Stimulated activated CD8-positive, alpha-beta memory T cell treated with anti-CD3 and anti-CD28 coated beads, Interleukin-12 subunit alpha, Interleukin-12 subunit beta, amount 100 ng/mL, for 24 hours (primary cell): ENCODE measurements at regions not wholly inside any gene's neighbourhood (a gene's known extent, or its start where the extent isn't known, plus 50 kb on each side); places are given as distances from the start of the nearest gene placed in this dataset.

ENCODE experiments used
- DNase-seq: peaks from one replicate; pipeline ENCODE4 v3.0.0-alpha.2; 2020; ENCODE audit errors: extremely low read depth

GRCh38 chr22:48715511-48715910, 1112.2 kb downstream of the BRD1 start:
- DNase-seq = no peak

GRCh38 chr22:48714231-48714630, 1113.4 kb downstream of the BRD1 start:
- no peak for DNase-seq

- DNase-seq = no peak
Observed at GRCh38 chr22:48713272-48714205, 1114.1 kb downstream of the BRD1 start.

GRCh38 chr22:48712558-48713271, 1115.0 kb downstream of the BRD1 start:
- no peak for DNase-seq

- DNase-seq = no peak
Observed at GRCh38 chr22:48711669-48712068, 1116.0 kb downstream of the BRD1 start.

- DNase-seq = no peak
Observed at GRCh38 chr22:48711031-48711431, 1116.6 kb downstream of the BRD1 start.

- DNase-seq = no peak
Observed at GRCh38 chr22:48710410-48710809, 1117.3 kb downstream of the BRD1 start.

- no peak for DNase-seq
Observed at GRCh38 chr22:48709976-48710375, 1117.7 kb downstream of the BRD1 start.

GRCh38 chr22:48709453-48709852, 1118.2 kb downstream of the BRD1 start:
- no peak for DNase-seq

- no peak for DNase-seq
Observed at GRCh38 chr22:48708558-48709245, 1119.0 kb downstream of the BRD1 start.

- no peak for DNase-seq
Observed at GRCh38 chr22:48707763-48708557, 1119.7 kb downstream of the BRD1 start.

- no peak for DNase-seq
Observed at GRCh38 chr22:48706934-48707762, 1120.5 kb downstream of the BRD1 start.

GRCh38 chr22:48705917-48706605, 1121.6 kb downstream of the BRD1 start:
- no peak for DNase-seq

GRCh38 chr22:48705159-48705916, 1122.3 kb downstream of the BRD1 start:
- DNase-seq = no peak

GRCh38 chr22:48704335-48704734, 1123.3 kb downstream of the BRD1 start:
- DNase-seq = no peak

- DNase-seq = no peak
Observed at GRCh38 chr22:48703265-48703941, 1124.3 kb downstream of the BRD1 start.

- no peak for DNase-seq
Observed at GRCh38 chr22:48702573-48703264, 1125.0 kb downstream of the BRD1 start.
